ENCODE measurements at regions not wholly inside any gene's neighbourhood (a gene's known extent, or its start where the extent isn't known, plus 50 kb on each side); places are given as distances from the start of the nearest gene placed in this dataset.

DNA sequence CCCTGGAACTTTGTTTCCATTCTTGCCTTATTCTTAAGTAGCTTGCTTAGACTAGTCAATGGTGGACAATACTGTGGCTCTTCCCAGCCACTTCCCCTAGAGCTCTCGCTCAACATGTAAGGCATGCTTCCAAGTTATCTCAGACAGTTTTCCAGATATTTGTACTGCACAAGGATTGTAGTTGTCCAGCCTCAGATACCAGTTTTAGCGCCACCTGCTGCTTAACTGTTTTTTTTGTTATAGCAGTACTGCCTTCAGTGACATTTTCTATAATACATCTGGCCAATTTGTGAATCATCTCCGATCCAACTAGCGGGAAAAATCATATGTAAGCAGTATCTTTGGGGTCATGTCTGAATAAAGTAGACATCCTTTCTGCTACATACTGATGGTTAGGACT lies 346.7 kb upstream of the ADGRL4 start:
- no peaks in the 10 kb centered on the region for H3K27me3 ChIP-seq (ENCODE audit: control insufficient read depth in 2 of 2, insufficient read depth in 2 of 2, low read length in 2 of 2)
- 79% methylated on average over 2 of the region's 4 CpGs for WGBS (ENCODE audit: insufficient coverage)
- no peaks in the 10 kb centered on the region for H3K9me3 Mint-ChIP-seq
- H3K4me3 Mint-ChIP-seq: no peak overlapping the region
- H3K36me3 Mint-ChIP-seq: no peaks in the 10 kb centered on the region
- H3K4me1 Mint-ChIP-seq: no peaks in the 10 kb centered on the region
- H3K4me3 ChIP-seq (replicated peaks in 1 of 3; ENCODE audit: low read depth in 2 of 3, low read length in 3 of 3): no peak overlapping the region
- no peaks in the 10 kb centered on the region for H3K79me2 ChIP-seq (ENCODE audit: insufficient read depth, low read length)
- no peaks in the 10 kb centered on the region for H3K4me1 ChIP-seq (ENCODE audit: control insufficient read depth in 1 of 2, insufficient read depth in 2 of 2, low read length in 2 of 2)
- intact Hi-C loops (cut with micrococcal nuclease): loop anchor here in 1 of 2 donors (5.0 kb wide), 1 partner anchor 511 kb away; no protein-coding TSS in a partner anchor
- H3K9me3 ChIP-seq (replicated peaks in 1 of 2; ENCODE audit: control insufficient read depth in 1 of 2, insufficient read depth in 1 of 2, low read length in 2 of 2): no peaks in the 10 kb centered on the region
- no peak overlapping the region for H3K27ac ChIP-seq (ENCODE audit: low read depth in 1 of 2, low read length in 2 of 2)
- H3K27me3 Mint-ChIP-seq (ENCODE audit: low read depth in 3 of 3): no peaks in the 10 kb centered on the region
- H3K27ac Mint-ChIP-seq: no peak overlapping the region
- H4K20me1 ChIP-seq (ENCODE audit: insufficient read depth, low read length): no peaks in the 10 kb centered on the region
- H3K36me3 ChIP-seq (replicated peaks in 1 of 2; ENCODE audit: control insufficient read depth in 1 of 2, insufficient read depth in 2 of 2, low read length in 2 of 2): no peaks in the 10 kb centered on the region
- no peak for DNase-seq
- no peak for TF ChIP-seq CTCF (IDR thresholded peaks at IDR 0.05)
- no peak overlapping the region for H2AFZ ChIP-seq (ENCODE audit: insufficient read depth, low read depth, low read length, poor library complexity, severe bottlenecking)
- no peak overlapping the region for H3K9ac ChIP-seq (ENCODE audit: insufficient read depth, low read length, poor library complexity, severe bottlenecking)
- H3K4me2 ChIP-seq (replicated peaks; ENCODE audit: extremely low read depth, low read length, poor library complexity, severe bottlenecking): no peak overlapping the region

DNA sequence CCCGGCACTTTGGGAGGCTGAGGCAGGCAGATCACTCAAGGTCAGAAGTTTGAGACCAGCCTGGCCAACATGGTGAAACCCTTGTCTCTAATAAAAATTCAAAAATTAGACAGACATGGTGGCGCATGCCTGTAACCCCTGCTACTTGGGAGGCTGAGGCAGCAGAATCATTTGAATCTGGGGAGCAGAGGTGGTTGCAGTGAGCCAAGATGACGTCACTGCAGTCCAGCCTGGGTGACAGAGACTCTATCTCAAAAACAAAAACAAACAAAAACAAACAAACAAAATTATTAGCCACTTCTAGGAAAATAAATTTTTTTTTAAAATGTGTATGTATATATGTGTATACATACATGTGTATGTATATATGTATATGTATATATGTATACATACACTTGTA lies 320.3 kb upstream of the ADGRL4 start:
- H3K27me3 Mint-ChIP-seq (ENCODE audit: low read depth in 3 of 3): no peaks in the 10 kb centered on the region
- H2AFZ ChIP-seq (ENCODE audit: insufficient read depth, low read depth, low read length, poor library complexity, severe bottlenecking): no peak overlapping the region
- H3K9ac ChIP-seq (ENCODE audit: insufficient read depth, low read length, poor library complexity, severe bottlenecking): no peak overlapping the region
- H3K4me1 ChIP-seq (ENCODE audit: control insufficient read depth in 1 of 2, insufficient read depth in 2 of 2, low read length in 2 of 2): no peaks in the 10 kb centered on the region
- H3K4me3 ChIP-seq (replicated peaks in 1 of 3; ENCODE audit: low read depth in 2 of 3, low read length in 3 of 3): no peak overlapping the region
- no peak for TF ChIP-seq CTCF (IDR thresholded peaks at IDR 0.05)
- no peaks in the 10 kb centered on the region for H4K20me1 ChIP-seq (ENCODE audit: insufficient read depth, low read length)
- no peak overlapping the region for H3K27ac ChIP-seq (ENCODE audit: low read depth in 1 of 2, low read length in 2 of 2)
- H3K36me3 ChIP-seq (replicated peaks in 1 of 2; ENCODE audit: control insufficient read depth in 1 of 2, insufficient read depth in 2 of 2, low read length in 2 of 2): no peaks in the 10 kb centered on the region
- intact Hi-C loops (cut with micrococcal nuclease): no loop called here
- H3K27me3 ChIP-seq (ENCODE audit: control insufficient read depth in 2 of 2, insufficient read depth in 2 of 2, low read length in 2 of 2): no peaks in the 10 kb centered on the region
- peaks cover under 1 to 10% (median 2%) of the 10 kb centered on the region in 7 donors for H3K9me3 Mint-ChIP-seq
- H3K4me1 Mint-ChIP-seq: no peaks in the 10 kb centered on the region
- H3K4me3 Mint-ChIP-seq: no peak overlapping the region
- 91% methylated on average over 1 of the region's 3 CpGs for WGBS (ENCODE audit: insufficient coverage)
- DNase-seq: no peak
- no peak overlapping the region for H3K27ac Mint-ChIP-seq
- H3K79me2 ChIP-seq (ENCODE audit: insufficient read depth, low read length): no peaks in the 10 kb centered on the region
- peaks cover 0 to 6% of the 10 kb centered on the region in 2 donors for H3K9me3 ChIP-seq (replicated peaks in 1 of 2; ENCODE audit: control insufficient read depth in 1 of 2, insufficient read depth in 1 of 2, low read length in 2 of 2)
- no peak overlapping the region for H3K4me2 ChIP-seq (replicated peaks; ENCODE audit: extremely low read depth, low read length, poor library complexity, severe bottlenecking)
- H3K36me3 Mint-ChIP-seq: no peaks in the 10 kb centered on the region
